ENCODE measurements at regions not wholly inside any gene's neighbourhood (a gene's known extent, or its start where the extent isn't known, plus 50 kb on each side); places are given as distances from the start of the nearest gene placed in this dataset.

GRCh38 chr9:116058421-116058820, 95.2 kb upstream of the PAPPA start:
- no peak for DNase-seq

DNA sequence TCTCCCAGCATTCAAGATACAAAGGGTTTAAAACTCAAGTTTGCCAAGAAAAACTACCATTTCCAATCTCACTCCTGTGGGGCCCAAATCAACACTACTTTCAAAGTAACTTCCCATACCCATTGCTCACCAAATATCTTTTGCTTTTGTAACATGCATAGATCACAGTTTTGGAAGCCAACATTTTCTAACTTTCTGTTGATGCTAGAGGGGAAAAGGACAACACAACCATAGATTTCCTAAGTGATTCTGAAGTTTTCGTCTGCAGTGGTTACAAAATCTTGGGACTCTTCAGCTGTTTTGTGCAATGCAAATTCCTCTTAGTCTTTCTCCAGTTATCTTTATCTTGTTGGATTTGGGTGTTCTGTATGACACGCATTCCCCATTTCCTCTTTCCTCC, 94.1 kb upstream of the PAPPA start:
- DNase-seq: no peak

DNA sequence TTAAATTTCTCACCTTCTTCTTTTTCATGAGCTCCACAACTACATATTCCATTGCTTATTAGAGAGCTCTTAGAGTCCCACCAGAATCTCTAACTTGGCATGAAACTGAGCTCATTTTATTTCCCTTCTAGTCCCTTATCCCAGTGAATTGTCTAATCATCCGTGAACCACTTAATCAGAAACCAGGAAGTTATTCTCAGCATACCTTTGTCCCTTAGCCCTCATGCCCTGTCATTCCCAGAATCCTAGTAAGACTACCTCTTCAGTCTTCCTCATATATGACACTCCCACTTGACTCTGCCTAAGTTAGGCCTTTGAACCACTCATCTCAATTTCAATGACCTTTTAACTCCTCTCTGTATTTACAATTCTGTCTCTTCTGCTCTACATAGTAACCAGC, 93.0 kb upstream of the PAPPA start:
- DNase-seq: no peak

DNA sequence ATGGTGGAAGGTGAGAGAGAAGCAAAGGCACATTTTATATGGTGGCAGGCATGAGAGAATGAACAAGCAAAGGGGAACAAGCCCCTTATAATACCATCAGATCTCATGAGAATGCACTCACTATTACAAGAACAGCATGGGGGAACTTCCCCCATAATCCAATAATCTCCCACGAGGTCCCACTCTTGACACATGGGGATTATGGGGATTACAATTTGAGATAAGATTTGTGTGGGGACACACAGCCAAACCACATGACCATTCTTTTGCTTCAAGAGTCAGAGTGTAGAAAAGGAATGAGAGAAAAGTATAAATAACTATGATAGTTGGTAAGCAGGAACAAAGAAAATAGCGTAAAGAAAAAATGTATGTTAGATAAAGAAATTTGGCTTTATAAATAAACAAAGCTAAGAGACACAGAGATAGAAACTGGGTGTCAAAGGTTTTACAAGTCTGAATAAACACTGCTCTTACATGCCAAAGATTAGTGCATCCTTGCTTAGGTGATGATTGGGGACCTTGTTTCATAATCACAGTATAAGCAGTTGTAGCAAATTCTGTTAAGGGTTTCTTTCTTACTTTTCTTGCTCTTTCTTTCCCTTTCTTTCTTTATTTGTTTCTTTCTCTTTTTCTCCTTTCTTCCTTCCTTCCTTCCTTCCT, 91.9 kb upstream of the PAPPA start:
- no peak for DNase-seq

DNA sequence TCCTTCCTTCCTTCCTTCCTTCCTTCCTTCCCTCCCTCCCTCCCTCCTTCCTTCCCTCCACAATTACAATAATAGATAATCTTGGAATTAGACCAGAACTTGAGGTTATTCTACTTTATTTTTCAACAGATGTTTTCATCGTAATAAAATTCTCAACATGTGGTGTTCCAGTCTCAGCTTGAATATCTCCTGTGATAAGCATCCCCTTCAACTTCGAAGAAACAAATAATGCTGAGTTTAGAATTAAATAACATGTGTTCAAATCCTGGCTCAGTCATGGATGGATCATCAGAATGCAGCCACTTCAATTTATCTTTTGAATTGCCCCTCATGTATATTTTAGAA, 91.4 kb upstream of the PAPPA start:
- no peak for DNase-seq

DNA sequence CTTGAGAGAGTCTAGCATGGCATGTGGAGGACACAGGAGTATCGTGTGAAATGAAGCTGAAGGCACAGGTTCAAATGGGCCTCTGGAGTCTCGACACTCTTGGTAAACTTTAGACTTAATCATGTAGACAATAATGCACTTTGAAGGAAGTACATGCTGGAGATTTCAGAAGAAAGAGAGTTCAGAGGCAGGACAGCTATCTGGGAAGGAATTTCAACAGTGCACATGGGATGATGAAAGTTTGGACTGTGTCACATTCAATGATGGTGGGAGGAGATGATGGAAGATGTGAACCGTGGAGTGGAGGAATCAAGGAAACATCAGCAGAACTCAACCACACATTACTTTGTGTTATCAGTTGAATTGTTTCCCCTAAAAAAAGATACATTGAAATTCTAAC, 88.6 kb upstream of the PAPPA start:
- no peak for DNase-seq

DNA sequence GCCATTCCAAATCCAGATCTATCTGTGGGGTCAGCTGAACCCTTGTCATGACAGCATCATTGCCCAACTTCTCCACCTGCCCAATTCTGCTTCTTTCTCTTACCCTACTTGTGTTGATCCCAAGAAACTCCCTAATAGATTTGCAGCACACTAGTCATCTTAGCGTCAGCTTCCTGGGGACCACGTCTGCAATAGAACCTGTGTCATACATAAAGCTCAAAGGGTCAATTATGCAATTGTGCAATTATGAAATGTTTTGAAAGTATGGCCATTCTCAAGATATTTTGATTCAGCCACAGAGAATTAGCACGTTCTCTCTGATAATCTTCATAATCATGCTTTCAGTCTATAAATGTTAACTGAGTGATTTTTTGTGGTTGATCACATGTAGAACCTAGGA, 87.4 kb upstream of the PAPPA start:
- DNase-seq: no peak

GRCh38 chr9:116067566-116067965, 86.0 kb upstream of the PAPPA start:
- no peak for DNase-seq

DNA sequence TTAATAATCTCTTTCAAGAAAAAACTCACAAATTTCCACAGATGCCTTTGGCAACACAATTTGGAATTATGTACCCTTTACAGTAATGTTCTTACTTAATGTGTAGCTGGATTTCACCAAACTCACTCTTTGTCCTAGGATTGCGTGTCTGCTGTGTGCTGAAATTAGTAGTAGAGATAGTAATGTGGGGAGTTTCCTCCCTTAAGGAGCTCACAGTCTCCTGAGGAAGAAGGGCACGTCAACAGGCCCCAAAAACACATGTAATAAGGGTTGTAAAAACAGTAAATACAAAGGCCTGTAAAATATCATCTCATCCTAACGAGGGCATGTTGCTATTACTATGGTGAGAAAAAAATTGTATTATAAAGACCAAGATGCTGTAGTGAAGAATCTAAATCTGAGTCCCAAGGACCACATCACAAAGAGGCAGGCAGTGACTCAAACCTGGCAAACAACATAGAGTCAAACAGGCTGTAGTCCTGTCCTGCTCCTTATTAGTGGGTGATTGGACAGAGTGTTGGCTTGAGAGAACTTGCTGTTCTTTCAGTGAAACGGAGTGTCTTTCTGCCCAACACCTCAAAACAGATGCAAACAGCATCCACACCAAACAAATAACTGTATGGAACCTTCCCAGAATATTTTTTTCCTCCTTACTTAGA, 83.2 kb upstream of the PAPPA start:
- no peak for DNase-seq

GRCh38 chr9:116072046-116072445, 81.5 kb upstream of the PAPPA start:
- DNase-seq: no peak

- DNase-seq: no peak
These were observed 79.8 kb upstream of the PAPPA start for GRCh38 chr9:116073826-116074225.

DNA sequence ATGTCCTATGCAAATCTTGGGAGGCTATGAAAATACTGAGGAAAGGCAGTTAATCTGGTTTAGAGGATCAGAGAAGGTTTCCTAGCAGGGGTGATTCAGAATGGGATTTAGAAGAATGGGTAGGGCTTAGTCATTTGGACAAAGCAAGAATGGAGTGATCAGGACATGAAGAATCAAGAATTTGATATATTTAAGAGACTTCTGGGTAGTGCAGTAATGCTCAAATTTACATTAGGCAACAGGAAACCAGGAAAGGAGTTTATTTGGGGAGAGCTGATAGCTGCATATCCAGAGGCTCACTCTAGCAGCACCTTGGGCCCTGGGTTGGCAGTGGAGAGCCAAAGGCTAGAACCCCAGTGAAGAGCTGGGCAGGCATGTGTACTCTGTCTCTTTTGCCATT, 78.9 kb upstream of the PAPPA start:
- DNase-seq: no peak

GRCh38 chr9:116075191-116075590, 78.4 kb upstream of the PAPPA start:
- DNase-seq: no peak

DNA sequence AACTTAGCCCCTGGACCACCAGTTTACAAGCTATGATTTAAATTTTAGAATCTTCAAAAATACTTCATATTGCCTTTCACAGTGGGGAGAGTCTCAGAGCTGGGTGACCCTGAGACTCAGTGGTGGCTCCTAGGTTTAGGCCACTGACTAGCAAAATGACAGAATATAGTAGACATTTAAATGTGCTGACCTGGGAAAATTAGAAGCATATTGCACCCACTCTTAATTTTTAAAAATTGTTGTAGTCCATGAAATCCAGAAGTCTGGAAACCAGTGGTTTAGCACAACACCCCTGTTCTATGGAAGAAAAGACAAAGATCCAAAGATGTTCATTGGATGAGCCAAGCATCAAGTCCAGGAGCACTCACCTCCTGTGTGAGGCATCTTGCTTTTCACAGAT, 75.0 kb upstream of the PAPPA start:
- no peak for DNase-seq

DNA sequence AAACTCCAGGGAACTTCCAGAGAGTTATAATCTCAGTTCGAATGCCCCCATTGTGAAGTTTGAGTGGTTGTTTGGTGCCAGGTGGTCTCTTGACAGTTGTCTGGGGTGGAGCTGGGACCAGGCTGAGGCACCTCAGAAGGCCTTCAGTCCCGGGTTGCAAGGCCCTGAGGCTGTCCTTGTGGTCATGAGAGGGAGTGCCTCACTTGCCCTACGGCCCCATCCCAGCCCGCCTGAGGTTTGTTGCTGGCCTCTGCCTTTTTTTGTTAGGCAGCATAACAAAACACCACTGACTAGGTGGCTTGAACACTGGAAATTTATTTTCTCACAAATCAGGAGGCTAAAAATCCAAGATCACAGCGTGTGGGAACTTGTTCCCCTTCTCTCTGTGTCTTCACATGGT, 73.0 kb upstream of the PAPPA start:
- no peak for DNase-seq

DNA sequence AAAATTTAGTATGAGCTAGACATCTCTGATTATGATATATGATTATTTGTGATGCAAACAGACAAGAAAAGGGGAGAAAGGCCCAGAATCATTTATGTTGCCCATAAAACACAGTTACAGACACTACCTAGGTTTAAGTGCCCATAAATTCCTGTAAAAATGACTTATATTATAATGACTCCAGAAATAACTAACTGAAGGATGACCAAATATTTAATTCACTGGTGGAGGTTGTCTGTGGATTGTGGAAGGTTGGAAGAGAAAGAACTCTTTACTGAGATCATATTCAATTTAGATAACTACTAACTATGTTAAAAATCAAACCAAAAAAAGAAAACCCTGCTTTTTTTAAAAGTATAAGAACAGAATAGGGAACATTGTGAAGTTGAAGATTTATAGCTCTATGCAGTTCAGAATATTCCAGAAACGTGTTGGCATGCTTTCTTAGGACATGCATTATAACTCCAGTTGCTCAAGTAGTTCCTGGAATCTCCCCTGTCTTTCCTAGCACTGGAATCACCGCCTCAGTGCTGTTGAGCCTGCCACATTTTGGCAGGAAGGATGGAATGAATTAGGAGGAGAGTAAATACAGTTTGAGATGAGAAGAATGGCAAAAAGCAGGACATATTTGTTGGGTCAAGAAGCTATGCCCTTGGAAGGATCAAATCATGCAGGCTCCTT, 72.0 kb upstream of the PAPPA start:
- DNase-seq: peak; percentile 39

- no peak for DNase-seq
These were observed 69.8 kb upstream of the PAPPA start for GRCh38 chr9:116083837-116084236.

DNA sequence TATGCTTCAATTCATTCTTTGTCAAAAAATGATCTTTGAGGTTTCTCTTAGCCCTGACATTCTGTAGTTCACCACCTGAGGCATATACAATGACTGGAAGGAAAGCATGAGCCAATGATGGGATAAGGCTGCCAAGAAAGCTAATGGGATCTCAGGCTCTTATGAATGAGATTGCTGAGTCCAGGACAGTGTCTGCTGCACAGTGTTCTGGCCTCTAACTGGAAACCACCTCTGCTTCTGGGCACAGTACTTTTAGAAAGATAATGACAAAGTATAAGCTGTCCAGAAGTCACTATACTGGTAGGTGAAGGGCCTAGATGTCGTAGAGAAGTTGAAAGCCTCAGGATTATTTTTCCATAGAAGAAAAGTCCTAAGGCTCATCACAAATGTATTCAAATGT, 69.1 kb upstream of the PAPPA start:
- DNase-seq: no peak

- no peak for DNase-seq
These were observed 66.3 kb upstream of the PAPPA start for GRCh38 chr9:116087246-116087645.

DNA sequence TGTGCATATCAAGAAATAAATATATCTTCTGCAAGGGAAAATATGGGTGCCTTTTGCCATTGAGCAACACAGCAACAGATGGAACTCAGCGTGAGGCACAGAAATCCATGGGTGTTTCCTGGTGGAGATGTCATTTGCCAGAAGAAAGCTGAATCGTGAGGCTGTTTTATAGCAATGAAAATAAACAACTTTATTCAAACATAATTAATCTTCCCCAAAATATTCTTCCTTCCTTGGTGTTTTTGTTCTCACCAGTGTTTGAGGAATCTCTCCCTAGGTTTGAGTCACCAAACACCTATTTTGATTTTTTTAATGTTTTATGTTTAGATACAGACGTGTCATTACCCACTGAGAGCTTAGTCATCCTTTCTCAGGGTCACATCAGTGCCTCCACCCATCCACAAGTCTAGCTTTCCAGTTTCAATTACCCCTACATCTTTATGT, 65.8 kb upstream of the PAPPA start:
- no peak for DNase-seq

DNA sequence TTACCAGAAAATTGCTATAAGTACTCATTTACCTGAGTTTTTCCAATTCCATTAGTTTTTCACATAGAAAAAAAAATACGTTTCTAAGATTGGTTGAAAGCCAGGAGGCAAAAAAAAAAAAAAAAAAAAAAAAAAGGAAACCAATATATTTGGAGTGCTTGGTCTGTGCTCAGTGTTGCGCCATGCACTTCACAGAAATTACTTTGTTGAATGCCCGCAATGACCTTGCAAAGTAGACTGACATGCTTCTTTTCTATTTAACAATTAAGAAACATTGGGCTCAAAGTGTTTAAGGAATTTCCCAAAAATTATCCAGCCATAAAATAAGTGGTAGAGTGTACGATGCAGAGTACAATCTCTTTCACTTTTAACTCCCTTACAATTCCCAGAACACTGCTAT, 65.2 kb upstream of the PAPPA start:
- DNase-seq: no peak

DNA sequence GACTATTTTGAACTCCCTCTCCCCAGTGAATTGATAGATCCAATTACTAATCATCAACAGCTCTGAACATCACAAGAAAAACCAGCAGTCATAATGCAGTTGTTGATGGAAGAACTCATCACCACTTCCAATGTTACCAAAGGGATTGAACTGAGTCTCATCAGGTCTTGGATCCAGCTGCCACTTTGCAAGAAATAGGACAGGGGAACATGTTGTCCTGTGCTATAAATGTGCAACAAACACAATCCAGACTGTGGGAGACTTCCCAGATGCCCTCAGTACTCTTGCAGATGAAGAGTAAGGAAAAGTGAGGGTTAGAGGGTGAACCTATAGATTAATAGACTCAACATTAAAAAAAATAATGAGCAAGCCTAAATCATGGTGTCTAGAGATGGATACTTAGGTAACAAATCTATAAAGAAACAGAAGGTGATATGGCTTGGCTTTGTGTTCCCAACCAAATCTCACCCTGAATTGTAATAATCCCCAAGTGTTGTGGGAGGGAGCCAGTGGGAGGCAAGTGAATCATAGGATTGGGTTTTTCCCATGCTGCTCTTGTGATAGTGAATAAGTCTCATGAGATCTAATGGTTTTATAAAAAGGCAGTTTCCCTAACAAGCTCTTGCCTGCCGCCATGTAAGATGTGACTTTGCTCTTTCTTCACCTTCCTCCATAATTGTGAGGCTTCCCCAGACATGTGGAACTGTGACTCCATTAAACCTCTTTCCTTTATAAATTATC, 63.4 kb upstream of the PAPPA start:
- DNase-seq: no peak

- no peak for DNase-seq
These were observed 58.7 kb upstream of the PAPPA start for GRCh38 chr9:116094846-116095245.

DNA sequence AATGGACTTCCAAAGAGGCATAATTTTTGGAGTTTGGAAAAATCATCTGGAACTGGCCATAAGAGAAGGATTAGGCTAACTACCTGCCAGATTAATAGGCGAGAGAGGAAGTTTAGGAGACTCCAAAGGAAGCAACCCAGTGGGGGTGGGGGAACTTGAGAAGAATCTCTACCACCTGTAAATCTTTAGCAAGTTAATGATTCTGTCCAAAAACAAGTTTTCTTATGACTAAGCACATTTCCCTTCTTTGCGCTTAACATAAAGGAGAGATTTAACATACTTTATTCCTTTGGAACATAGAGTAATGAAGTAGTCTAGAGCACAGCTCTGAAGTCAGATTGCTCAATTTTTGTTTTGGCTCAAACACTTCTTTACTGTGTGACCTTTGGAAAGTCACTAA, 58.2 kb upstream of the PAPPA start:
- DNase-seq: no peak
